ENCODE measurements at regions not wholly inside any gene's neighbourhood (a gene's known extent, or its start where the extent isn't known, plus 50 kb on each side); places are given as distances from the start of the nearest gene placed in this dataset.
"Not testable (repeated sequence)": the region's sequence is repeated elsewhere in the genome, so short reads cannot be mapped to it uniquely, and the experiment has no call there.

GRCh38 chr9:40935336-40935735 lies 193.1 kb downstream of the FOXD4L6 start:
- H3K9me3 Mint-ChIP-seq, result peaks cover 36% of the 10 kb centered on the region
- no peaks in the 10 kb centered on the region for H3K4me1 Mint-ChIP-seq
- no peak overlapping the region for H3K4me3 Mint-ChIP-seq
- no peak overlapping the region for H3K27ac Mint-ChIP-seq
- no peaks in the 10 kb centered on the region for H3K27me3 Mint-ChIP-seq (ENCODE audit: low read depth)
- H3K36me3 Mint-ChIP-seq (ENCODE audit: low read depth), result peaks cover 8% of the 10 kb centered on the region
- TF ChIP-seq CTCF (IDR thresholded peaks at IDR 0.05; ENCODE audit: unreplicated experiment in 3 of 3), result no peak

GRCh38 chr9:40934480-40934879 lies 194.0 kb downstream of the FOXD4L6 start:
- not testable (repeated sequence) for H3K27ac Mint-ChIP-seq; H3K27me3 Mint-ChIP-seq (ENCODE audit: low read depth); H3K36me3 Mint-ChIP-seq (ENCODE audit: low read depth); H3K4me3 Mint-ChIP-seq; H3K4me1 Mint-ChIP-seq
- H3K9me3 Mint-ChIP-seq, result peaks cover 37% of the 10 kb centered on the region

GRCh38 chr9:40930426-40930825 lies 198.1 kb downstream of the FOXD4L6 start:
- not testable (repeated sequence) for H3K4me3 Mint-ChIP-seq; H3K4me1 Mint-ChIP-seq; H3K36me3 Mint-ChIP-seq (ENCODE audit: low read depth); H3K27me3 Mint-ChIP-seq (ENCODE audit: low read depth); H3K27ac Mint-ChIP-seq
- peaks cover 64% of the 10 kb centered on the region for H3K9me3 Mint-ChIP-seq

- not testable (repeated sequence) for H3K4me3 Mint-ChIP-seq; H3K4me1 Mint-ChIP-seq; H3K27me3 Mint-ChIP-seq (ENCODE audit: low read depth); H3K27ac Mint-ChIP-seq
- Mint-ChIP-seq H3K36me3 (ENCODE audit: low read depth) (peaks cover 12% of the 10 kb centered on the region), H3K9me3 (peaks cover 74% of the 10 kb centered on the region)
Measured at GRCh38 chr9:40929488-40929845, 199.0 kb downstream of the FOXD4L6 start.

- H3K4me1 Mint-ChIP-seq, result no peaks in the 10 kb centered on the region
- no peak overlapping the region for H3K27ac Mint-ChIP-seq
- TF ChIP-seq CTCF (IDR thresholded peaks at IDR 0.05; ENCODE audit: unreplicated experiment in 3 of 3), result no peak
- peaks cover 79% of the 10 kb centered on the region for H3K9me3 Mint-ChIP-seq
- H3K36me3 Mint-ChIP-seq (ENCODE audit: low read depth), result peaks cover 12% of the 10 kb centered on the region
- H3K27me3 Mint-ChIP-seq (ENCODE audit: low read depth), result no peaks in the 10 kb centered on the region
- no peak overlapping the region for H3K4me3 Mint-ChIP-seq
Measured at GRCh38 chr9:40928803-40929487, 199.5 kb downstream of the FOXD4L6 start.

- H3K27me3 Mint-ChIP-seq (ENCODE audit: low read depth), result no peaks in the 10 kb centered on the region
- peaks cover 87% of the 10 kb centered on the region for H3K9me3 Mint-ChIP-seq
- H3K4me3 Mint-ChIP-seq, result no peak overlapping the region
- H3K36me3 Mint-ChIP-seq (ENCODE audit: low read depth), result peaks cover 12% of the 10 kb centered on the region
- no peaks in the 10 kb centered on the region for H3K4me1 Mint-ChIP-seq
- no peak for TF ChIP-seq CTCF (IDR thresholded peaks at IDR 0.05; ENCODE audit: unreplicated experiment in 3 of 3)
- H3K27ac Mint-ChIP-seq, result no peak overlapping the region
Measured at GRCh38 chr9:40927851-40928802, 200.4 kb downstream of the FOXD4L6 start.

- TF ChIP-seq CTCF (IDR thresholded peaks at IDR 0.05; ENCODE audit: unreplicated experiment in 3 of 3), result no peak
- no peak overlapping the region for H3K27ac Mint-ChIP-seq
- no peaks in the 10 kb centered on the region for H3K4me1 Mint-ChIP-seq
- H3K4me3 Mint-ChIP-seq, result no peak overlapping the region
- peaks cover 91% of the 10 kb centered on the region for H3K9me3 Mint-ChIP-seq
- H3K27me3 Mint-ChIP-seq (ENCODE audit: low read depth), result no peaks in the 10 kb centered on the region
- H3K36me3 Mint-ChIP-seq (ENCODE audit: low read depth), result peaks cover 11% of the 10 kb centered on the region
Measured at GRCh38 chr9:40927260-40927631, 201.2 kb downstream of the FOXD4L6 start.

Measured in nephron (organoid).